Mesenchymal stem cell (in vitro differentiated cells and primary cell): ENCODE measurements at regions not wholly inside any gene's neighbourhood (a gene's known extent, or its start where the extent isn't known, plus 50 kb on each side); places are given as distances from the start of the nearest gene placed in this dataset.

Source experiments
- DNase-seq: peaks from one replicate; pipeline ENCODE4 v3.0.0-alpha.2; 2013
- H2AFZ ChIP-seq: one replicate; pipeline ENCODE4 v1.6.1; 2013; ENCODE audit warnings: low read depth, mild to moderate bottlenecking, control low read depth, inconsistent platforms, low read length, moderate library complexity
- H2AK5ac ChIP-seq: 2 replicates; pipeline ENCODE4 v1.6.1; 2013; ENCODE audit warnings: low read length, moderate library complexity, mild to moderate bottlenecking, inconsistent platforms; ENCODE audit not compliant: severe bottlenecking
- H2BK120ac ChIP-seq: one replicate; pipeline ENCODE4 v1.6.1; 2013; ENCODE audit warnings: low read depth, mild to moderate bottlenecking, inconsistent platforms, low read length, moderate library complexity
- H2BK12ac ChIP-seq, 2 experiments: one replicate each; pipeline ENCODE4 v1.6.1; 2013; ENCODE audit warnings: inconsistent platforms in 2 of 2, low read length in 2 of 2, mild to moderate bottlenecking in 2 of 2, moderate library complexity in 2 of 2, control low read depth in 1 of 2
- H2BK15ac ChIP-seq: one replicate; pipeline ENCODE4 v1.6.1; 2013; ENCODE audit warnings: mild to moderate bottlenecking, low read depth, inconsistent platforms; ENCODE audit not compliant: poor library complexity, severe bottlenecking
- H2BK5ac ChIP-seq: 2 replicates; pipeline ENCODE4 v1.6.1; 2013; ENCODE audit warnings: low read depth, mild to moderate bottlenecking, low read length, control low read depth, inconsistent platforms; ENCODE audit not compliant: poor library complexity, severe bottlenecking
- H3K14ac ChIP-seq, 2 experiments: one replicate each; pipeline ENCODE4 v1.6.1; 2013; ENCODE audit warnings: inconsistent platforms in 2 of 2, low read length in 2 of 2, control low read depth in 1 of 2, mild to moderate bottlenecking in 1 of 2, moderate library complexity in 1 of 2
- H3K18ac ChIP-seq, 2 experiments: one replicate each; pipeline ENCODE4 v1.6.1; 2013; ENCODE audit warnings: inconsistent platforms in 2 of 2, low read length in 2 of 2, control low read depth in 1 of 2, low read depth in 1 of 2, mild to moderate bottlenecking in 1 of 2
- H3K23ac ChIP-seq, 2 experiments: one replicate each; pipeline ENCODE4 v1.6.1; 2013; ENCODE audit warnings: inconsistent platforms in 2 of 2, low read length in 2 of 2, mild to moderate bottlenecking in 2 of 2, moderate library complexity in 2 of 2, control low read depth in 1 of 2
- H3K27ac ChIP-seq: 2 replicates; pipeline ENCODE4 v1.5.1; 2013; ENCODE audit warnings: mild to moderate bottlenecking, moderate library complexity, low read length, control low read depth, inconsistent platforms; ENCODE audit not compliant: poor library complexity, severe bottlenecking
- H3K27me3 ChIP-seq, 2 experiments: 2 replicates each; pipeline versions ENCODE4 v1.6.1 to v1.7.0; 2013; ENCODE audit warnings: low read length in 2 of 2, mild to moderate bottlenecking in 2 of 2, moderate library complexity in 2 of 2, control low read depth in 1 of 2, inconsistent platforms in 1 of 2; ENCODE audit not compliant: control insufficient read depth in 1 of 2, insufficient read depth in 1 of 2
- H3K36me3 ChIP-seq, 2 experiments: 2 replicates each; pipeline versions ENCODE4 v1.6.1 to v1.7.0; 2013; ENCODE audit warnings: low read length in 2 of 2, control low read depth in 1 of 2, inconsistent platforms in 1 of 2, low read depth in 1 of 2, mild to moderate bottlenecking in 1 of 2; ENCODE audit not compliant: insufficient read depth in 2 of 2, control insufficient read depth in 1 of 2
- H3K4ac ChIP-seq, 2 experiments: one replicate each; pipeline ENCODE4 v1.6.1; 2013; ENCODE audit warnings: inconsistent platforms in 2 of 2, low read length in 2 of 2, mild to moderate bottlenecking in 2 of 2, moderate library complexity in 2 of 2, control low read depth in 1 of 2, low read depth in 1 of 2
- H3K4me1 ChIP-seq: 2 replicates; pipeline ENCODE4 v1.6.1; 2013; ENCODE audit warnings: low read depth, low read length, control low read depth; ENCODE audit not compliant: control insufficient read depth, insufficient read depth
- H3K4me2 ChIP-seq: 2 replicates; pipeline ENCODE4 v1.6.1; 2013; ENCODE audit warnings: low read length, mild to moderate bottlenecking, inconsistent platforms; ENCODE audit not compliant: poor library complexity, severe bottlenecking
- H3K4me3 ChIP-seq, 2 experiments: 2 replicates each; pipeline versions ENCODE4 v1.5.1 to v1.7.0; 2013; ENCODE audit warnings: low read length in 2 of 2, mild to moderate bottlenecking in 2 of 2, control low read depth in 1 of 2, low read depth in 1 of 2; ENCODE audit not compliant: insufficient read depth in 1 of 2
- H3K79me1 ChIP-seq: replicated peaks from 2 replicates; pipeline ENCODE4 v1.6.1; 2013; ENCODE audit warnings: mild to moderate bottlenecking, control low read depth, low read length, inconsistent platforms; ENCODE audit not compliant: poor library complexity, severe bottlenecking
- H3K9ac ChIP-seq: 2 replicates; pipeline ENCODE4 v1.7.0; 2013; ENCODE audit warnings: mild to moderate bottlenecking, low read length, moderate library complexity
- H3K9me3 ChIP-seq: 2 replicates; pipeline ENCODE4 v1.7.0; 2013; ENCODE audit warnings: mild to moderate bottlenecking, low read length; ENCODE audit not compliant: control insufficient read depth
- H4K8ac ChIP-seq: one replicate; pipeline ENCODE4 v1.6.1; 2013; ENCODE audit warnings: inconsistent platforms, mild to moderate bottlenecking, low read length, moderate library complexity
- H4K91ac ChIP-seq: one replicate; pipeline ENCODE4 v1.6.1; 2013; ENCODE audit warnings: mild to moderate bottlenecking, low read length, inconsistent platforms
- WGBS: methylation state at CpG from one replicate; pipeline ENCODE4 v1.1.7; 2013; ENCODE audit warnings: mixed read lengths; 5-methylcytosine and 5-hydroxymethylcytosine counted together

- no peak overlapping the region for H2AK5ac ChIP-seq
- no peak overlapping the region for H3K27ac ChIP-seq
- H3K36me3 ChIP-seq = no peaks in the 10 kb centered on the region
- H3K23ac ChIP-seq = no peak overlapping the region
- no peaks in the 10 kb centered on the region for H3K4me1 ChIP-seq
- no peak overlapping the region for H2BK15ac ChIP-seq
- no peak overlapping the region for H3K14ac ChIP-seq
- no peak overlapping the region for H3K9ac ChIP-seq
- no peak overlapping the region for H4K8ac ChIP-seq
- no peaks in the 10 kb centered on the region for H3K79me1 ChIP-seq
- no peak overlapping the region for H3K4me2 ChIP-seq
- no peak overlapping the region for H4K91ac ChIP-seq
- H2BK12ac ChIP-seq = no peak overlapping the region
- DNase-seq = no peak
- no peaks in the 10 kb centered on the region for H3K9me3 ChIP-seq
- no peak overlapping the region for H2AFZ ChIP-seq
- H3K18ac ChIP-seq = no peak overlapping the region
- H3K4ac ChIP-seq = no peak overlapping the region
- no peak overlapping the region for H3K4me3 ChIP-seq
- H2BK120ac ChIP-seq = no peak overlapping the region
- whole genome bisulfite sequencing = 87% methylated on average over 1 of the region's 1 CpG
- H2BK5ac ChIP-seq = no peak overlapping the region
- no peaks in the 10 kb centered on the region for H3K27me3 ChIP-seq
Measured at GRCh38 chr11:98029832-98030231, 990.9 kb upstream of the CNTN5 start.

- DNase-seq = no peak
- Histone ChIP-seq H3K27ac (no peak overlapping the region), H2BK12ac (no peak overlapping the region), H3K4ac (no peak overlapping the region), H4K91ac (no peak overlapping the region), H2BK5ac (no peak overlapping the region), H3K4me2 (no peak overlapping the region), H3K9me3 (no peaks in the 10 kb centered on the region), H3K9ac (no peak overlapping the region), H2BK15ac (no peak overlapping the region), H3K23ac (no peak overlapping the region), H3K36me3 (no peaks in the 10 kb centered on the region), H3K27me3 (no peaks in the 10 kb centered on the region), H3K4me1 (no peaks in the 10 kb centered on the region), H2AK5ac (no peak overlapping the region), H3K18ac (no peak overlapping the region), H4K8ac (no peak overlapping the region), H3K79me1 (no peaks in the 10 kb centered on the region), H3K4me3 (no peak overlapping the region), H2BK120ac (no peak overlapping the region), H2AFZ (no peak overlapping the region), H3K14ac (no peak overlapping the region)
- WGBS = 96% methylated on average over 5 of the region's 5 CpGs
Measured at GRCh38 chr11:98036810-98037209, 983.9 kb upstream of the CNTN5 start.

GRCh38 chr11:98040061-98040808, 980.5 kb upstream of the CNTN5 start:
- Histone ChIP-seq H4K91ac (no peak overlapping the region), H2BK120ac (no peak overlapping the region), H2BK15ac (no peak overlapping the region), H3K4me3 (no peak overlapping the region), H3K9ac (no peak overlapping the region), H3K9me3 (no peaks in the 10 kb centered on the region), H3K27ac (no peak overlapping the region), H3K79me1 (no peaks in the 10 kb centered on the region), H4K8ac (no peak overlapping the region), H3K4me2 (no peak overlapping the region), H3K36me3 (no peaks in the 10 kb centered on the region), H2BK12ac (no peak overlapping the region), H2BK5ac (no peak overlapping the region), H3K4ac (no peak overlapping the region), H3K27me3 (no peaks in the 10 kb centered on the region), H2AFZ (no peak overlapping the region), H3K14ac (no peak overlapping the region), H3K4me1 (no peaks in the 10 kb centered on the region), H2AK5ac (no peak overlapping the region), H3K18ac (no peak overlapping the region), H3K23ac (no peak overlapping the region)
- no CpG with 5 or more reads among the region's 4 CpGs for WGBS
- no peak for DNase-seq

GRCh38 chr11:98047647-98048046, 973.1 kb upstream of the CNTN5 start:
- H3K4ac ChIP-seq = no peak overlapping the region
- no peak overlapping the region for H2BK15ac ChIP-seq
- H3K23ac ChIP-seq = no peak overlapping the region
- no peak overlapping the region for H3K18ac ChIP-seq
- H2AFZ ChIP-seq = no peak overlapping the region
- H3K27me3 ChIP-seq = no peaks in the 10 kb centered on the region
- no peaks in the 10 kb centered on the region for H3K36me3 ChIP-seq
- H2BK5ac ChIP-seq = no peak overlapping the region
- H3K9me3 ChIP-seq = no peaks in the 10 kb centered on the region
- H3K4me1 ChIP-seq = no peaks in the 10 kb centered on the region
- H3K4me3 ChIP-seq = no peak overlapping the region
- H3K4me2 ChIP-seq = no peak overlapping the region
- no peak for DNase-seq
- no peak overlapping the region for H2BK12ac ChIP-seq
- no peak overlapping the region for H2AK5ac ChIP-seq
- H3K14ac ChIP-seq = no peak overlapping the region
- H4K91ac ChIP-seq = no peak overlapping the region
- H3K9ac ChIP-seq = no peak overlapping the region
- H4K8ac ChIP-seq = no peak overlapping the region
- no peaks in the 10 kb centered on the region for H3K79me1 ChIP-seq
- no peak overlapping the region for H2BK120ac ChIP-seq
- 90% methylated on average over 2 of the region's 3 CpGs for WGBS
- no peak overlapping the region for H3K27ac ChIP-seq
